ENCODE measurements at regions not wholly inside any gene's neighbourhood (a gene's known extent, or its start where the extent isn't known, plus 50 kb on each side); places are given as distances from the start of the nearest gene placed in this dataset.
"Not testable (repeated sequence)": the region's sequence is repeated elsewhere in the genome, so short reads cannot be mapped to it uniquely, and the experiment has no call there.

GRCh38 chr5:25362799-25363198, 718.0 kb upstream of the CDH10 start:
- DNase-seq, result no peak

GRCh38 chr5:25358919-25359318, 714.1 kb upstream of the CDH10 start:
- DNase-seq, result no peak

GRCh38 chr5:25357605-25358004, 712.8 kb upstream of the CDH10 start:
- no peak for DNase-seq

- DNase-seq, result no peak
Measured at GRCh38 chr5:25349746-25350145, 705.0 kb upstream of the CDH10 start.

GRCh38 chr5:25345240-25345771, 700.5 kb upstream of the CDH10 start:
- DNase-seq, result no peak

- no peak for DNase-seq
Measured at GRCh38 chr5:25339541-25339940, 694.8 kb upstream of the CDH10 start.

- no peak for DNase-seq
Measured at GRCh38 chr5:25334350-25334749, 689.6 kb upstream of the CDH10 start.

- no peak for DNase-seq
Measured at GRCh38 chr5:25330721-25331120, 685.9 kb upstream of the CDH10 start.

GRCh38 chr5:25327172-25327571, 682.4 kb upstream of the CDH10 start:
- no peak for DNase-seq

- no peak for DNase-seq
Measured at GRCh38 chr5:25301836-25302235, 657.1 kb upstream of the CDH10 start.

GRCh38 chr5:25295067-25295466, 650.3 kb upstream of the CDH10 start:
- DNase-seq, result no peak

- DNase-seq, result not testable (repeated sequence)
Measured at GRCh38 chr5:25289766-25290165, 645.0 kb upstream of the CDH10 start.

GRCh38 chr5:25286319-25286718, 641.5 kb upstream of the CDH10 start:
- no peak for DNase-seq

- no peak for DNase-seq
Measured at GRCh38 chr5:25285136-25285535, 640.4 kb upstream of the CDH10 start.

GRCh38 chr5:25263507-25263906, 618.7 kb upstream of the CDH10 start:
- DNase-seq, result not testable (repeated sequence)

- DNase-seq, result no peak
Measured at GRCh38 chr5:25262221-25262620, 617.4 kb upstream of the CDH10 start.

- no peak for DNase-seq
Measured at GRCh38 chr5:25255128-25255527, 610.4 kb upstream of the CDH10 start.

GRCh38 chr5:25241981-25242380, 597.2 kb upstream of the CDH10 start:
- DNase-seq, result no peak

GRCh38 chr5:25238720-25239119, 593.9 kb upstream of the CDH10 start:
- DNase-seq, result not testable (repeated sequence)

- DNase-seq, result no peak
Measured at GRCh38 chr5:25224316-25224982, 579.7 kb upstream of the CDH10 start.

GRCh38 chr5:25199902-25200301, 555.1 kb upstream of the CDH10 start:
- DNase-seq, result not testable (repeated sequence)

- no peak for DNase-seq
Measured at GRCh38 chr5:25190521-25191000, 545.8 kb upstream of the CDH10 start.

- no peak for DNase-seq
Measured at GRCh38 chr5:25181249-25181648, 536.5 kb upstream of the CDH10 start.

GRCh38 chr5:25162616-25163015, 517.8 kb upstream of the CDH10 start:
- DNase-seq, result not testable (repeated sequence)

GRCh38 chr5:25160891-25161290, 516.1 kb upstream of the CDH10 start:
- no peak for DNase-seq

Measured in AML-193 (cell line).